ENCODE measurements at regions not wholly inside any gene's neighbourhood (a gene's known extent, or its start where the extent isn't known, plus 50 kb on each side); places are given as distances from the start of the nearest gene placed in this dataset.

DNA sequence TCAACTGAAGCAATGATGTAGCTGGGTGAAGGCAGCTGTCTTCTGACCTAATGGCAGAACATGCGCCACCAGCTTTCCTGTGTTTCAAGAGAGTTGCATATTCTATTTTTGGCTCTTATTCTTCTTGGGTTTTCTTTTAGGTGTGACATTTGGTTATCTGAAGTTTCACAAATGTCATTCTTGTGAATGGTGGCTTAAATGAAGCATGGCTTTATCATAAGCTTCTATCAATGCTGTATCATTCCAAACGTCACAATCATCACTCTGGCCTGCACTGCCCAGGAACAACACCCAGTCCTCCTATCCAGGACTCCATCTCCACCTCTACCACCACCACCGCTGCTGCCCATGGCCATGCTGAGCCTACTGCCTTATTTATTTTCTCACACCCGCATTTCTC lies 69.7 kb upstream of the WWC2 start:
- TF ChIP-seq MYC (IDR thresholded peaks at IDR 0.05; ENCODE audit: low read depth, low read length) (no peak), MYC (CRISPR knock-in tag; IDR thresholded peaks at IDR 0.05; ENCODE audit: borderline replicate concordance, low read depth) (no peak), HNRNPH1 (optimal IDR thresholded peaks at IDR 0.05; ENCODE audit: low read depth, low read length) (no peak), RCOR1 (IDR thresholded peaks at IDR 0.05; ENCODE audit: borderline replicate concordance in 1 of 2, low read depth in 2 of 2, low read length in 2 of 2) (0 out of 4 replicates have a peak, but pooled peaks of 1 of the 2 experiments have one; percentile 31)
- TF ChIP-seq, protein P1, sequence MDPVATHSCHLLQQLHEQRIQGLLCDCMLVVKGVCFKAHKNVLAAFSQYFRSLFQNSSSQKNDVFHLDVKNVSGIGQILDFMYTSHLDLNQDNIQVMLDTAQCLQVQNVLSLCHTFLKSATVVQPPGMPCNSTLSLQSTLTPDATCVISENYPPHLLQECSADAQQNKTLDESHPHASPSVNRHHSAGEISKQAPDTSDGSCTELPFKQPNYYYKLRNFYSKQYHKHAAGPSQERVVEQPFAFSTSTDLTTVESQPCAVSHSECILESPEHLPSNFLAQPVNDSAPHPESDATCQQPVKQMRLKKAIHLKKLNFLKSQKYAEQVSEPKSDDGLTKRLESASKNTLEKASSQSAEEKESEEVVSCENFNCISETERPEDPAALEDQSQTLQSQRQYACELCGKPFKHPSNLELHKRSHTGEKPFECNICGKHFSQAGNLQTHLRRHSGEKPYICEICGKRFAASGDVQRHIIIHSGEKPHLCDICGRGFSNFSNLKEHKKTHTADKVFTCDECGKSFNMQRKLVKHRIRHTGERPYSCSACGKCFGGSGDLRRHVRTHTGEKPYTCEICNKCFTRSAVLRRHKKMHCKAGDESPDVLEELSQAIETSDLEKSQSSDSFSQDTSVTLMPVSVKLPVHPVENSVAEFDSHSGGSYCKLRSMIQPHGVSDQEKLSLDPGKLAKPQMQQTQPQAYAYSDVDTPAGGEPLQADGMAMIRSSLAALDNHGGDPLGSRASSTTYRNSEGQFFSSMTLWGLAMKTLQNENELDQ (CRISPR knock-in tag; IDR thresholded peaks at IDR 0.05; ENCODE audit: borderline replicate concordance): no peak
- TF ChIP-seq, protein P2, sequence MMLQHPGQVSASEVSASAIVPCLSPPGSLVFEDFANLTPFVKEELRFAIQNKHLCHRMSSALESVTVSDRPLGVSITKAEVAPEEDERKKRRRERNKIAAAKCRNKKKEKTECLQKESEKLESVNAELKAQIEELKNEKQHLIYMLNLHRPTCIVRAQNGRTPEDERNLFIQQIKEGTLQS (IDR thresholded peaks at IDR 0.05): no peak
- TF ChIP-seq, protein P2 (CRISPR knock-in tag; conservative IDR thresholded peaks at IDR 0.05): no peak
- TF ChIP-seq, protein P3, sequence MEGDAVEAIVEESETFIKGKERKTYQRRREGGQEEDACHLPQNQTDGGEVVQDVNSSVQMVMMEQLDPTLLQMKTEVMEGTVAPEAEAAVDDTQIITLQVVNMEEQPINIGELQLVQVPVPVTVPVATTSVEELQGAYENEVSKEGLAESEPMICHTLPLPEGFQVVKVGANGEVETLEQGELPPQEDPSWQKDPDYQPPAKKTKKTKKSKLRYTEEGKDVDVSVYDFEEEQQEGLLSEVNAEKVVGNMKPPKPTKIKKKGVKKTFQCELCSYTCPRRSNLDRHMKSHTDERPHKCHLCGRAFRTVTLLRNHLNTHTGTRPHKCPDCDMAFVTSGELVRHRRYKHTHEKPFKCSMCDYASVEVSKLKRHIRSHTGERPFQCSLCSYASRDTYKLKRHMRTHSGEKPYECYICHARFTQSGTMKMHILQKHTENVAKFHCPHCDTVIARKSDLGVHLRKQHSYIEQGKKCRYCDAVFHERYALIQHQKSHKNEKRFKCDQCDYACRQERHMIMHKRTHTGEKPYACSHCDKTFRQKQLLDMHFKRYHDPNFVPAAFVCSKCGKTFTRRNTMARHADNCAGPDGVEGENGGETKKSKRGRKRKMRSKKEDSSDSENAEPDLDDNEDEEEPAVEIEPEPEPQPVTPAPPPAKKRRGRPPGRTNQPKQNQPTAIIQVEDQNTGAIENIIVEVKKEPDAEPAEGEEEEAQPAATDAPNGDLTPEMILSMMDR (IDR thresholded peaks at IDR 0.05 in 2 of 3, conservative IDR thresholded peaks at IDR 0.05 in 1 of 3; ENCODE audit: insufficient read depth in 2 of 3, low read depth in 1 of 3, low read length in 3 of 3): no peak

All from K562 (cell line).